ENCODE measurements at regions not wholly inside any gene's neighbourhood (a gene's known extent, or its start where the extent isn't known, plus 50 kb on each side); places are given as distances from the start of the nearest gene placed in this dataset.

DNA sequence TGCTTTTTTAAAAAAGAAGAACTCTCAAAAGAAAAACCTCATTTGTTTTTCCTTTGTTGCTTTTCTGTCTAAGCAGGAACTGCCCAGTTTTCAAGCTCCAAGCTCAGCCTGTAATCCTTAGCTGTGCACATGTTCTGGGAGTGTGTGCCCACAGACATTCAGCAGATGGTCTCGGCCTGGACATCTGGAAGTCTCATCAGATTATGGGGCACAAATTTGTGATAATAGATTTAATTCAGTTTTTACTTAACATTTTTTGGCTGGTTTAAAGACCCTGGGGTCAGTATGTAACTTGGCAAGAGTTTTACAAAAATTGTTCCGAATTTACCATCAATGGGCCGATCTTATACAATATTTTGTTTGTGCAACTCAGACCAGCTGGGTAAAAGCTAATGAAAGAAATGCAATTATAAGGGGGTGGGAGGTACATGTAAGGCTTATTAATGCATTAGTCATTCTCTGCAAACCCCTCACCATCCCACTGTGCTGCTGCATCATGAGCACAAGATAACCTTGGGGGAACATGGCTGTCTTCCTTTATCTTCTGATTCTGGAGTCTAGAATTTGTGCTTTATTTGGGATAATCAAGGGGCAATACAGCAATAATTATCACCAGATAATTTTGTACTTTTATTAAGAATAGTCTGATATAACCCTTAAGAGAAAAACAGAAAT is 86.9 kb upstream of the PHOX2B start:
- dilution Hi-C loops (cut with MboI; ENCODE audit: extremely low pct_ligation_motif_present, low sequenced_read_pairs) = no loop called here
- Histone ChIP-seq H3K9ac (replicated peaks; ENCODE audit: extremely low read depth, insufficient read depth, low read length) (no peak overlapping the region), H3K27ac (ENCODE audit: insufficient read depth, low read depth, low read length) (no peak overlapping the region), H3K4me2 (ENCODE audit: insufficient read depth, low read length) (no peak overlapping the region), H3K4me3 (replicated peaks in 1 of 3; ENCODE audit: insufficient read depth in 1 of 3, low read depth in 1 of 3, low read length in 3 of 3) (no peak overlapping the region), H3K36me3 (ENCODE audit: control insufficient read depth in 2 of 2, extremely low read depth in 1 of 2, insufficient read depth in 2 of 2, low read length in 2 of 2) (no peaks in the 10 kb centered on the region), H3K27me3 (ENCODE audit: control insufficient read depth in 2 of 2, insufficient read depth in 2 of 2, low read length in 2 of 2) (peaks cover 0 to 2% of the 10 kb centered on the region in 2 experiments), H3K79me2 (ENCODE audit: control insufficient read depth, insufficient read depth, low read length) (no peaks in the 10 kb centered on the region), H2AFZ (ENCODE audit: low read depth, low read length) (no peak overlapping the region), H3K9me3 (replicated peaks; ENCODE audit: control insufficient read depth, insufficient read depth, low read length) (no peaks in the 10 kb centered on the region), H3K4me1 (ENCODE audit: control insufficient read depth, extremely low read depth, insufficient read depth, low read length) (no peaks in the 10 kb centered on the region), H3K9me1 (replicated peaks; ENCODE audit: control insufficient read depth, extremely low read depth, insufficient read depth, low read length) (no peaks in the 10 kb centered on the region), H4K20me1 (replicated peaks; ENCODE audit: control insufficient read depth, extremely low read depth, insufficient read depth, low read length) (no peaks in the 10 kb centered on the region)
- POLR2A ChIA-PET = no interaction called here
- FAIRE-seq (no peak), DNase-seq (ENCODE audit: low read depth, low spot score) (no peak)
- intact Hi-C loops (cut with micrococcal nuclease) = no loop called here
- BruUV-seq (replicated peaks) = no TSS peak
- CTCF ChIA-PET = interaction anchor here (1.0 kb wide), 1 partner anchor 52 kb away, joined by 3 read pairs; no protein-coding TSS in a partner anchor
- TF ChIP-seq GATA2 (IDR thresholded peaks at IDR 0.05; ENCODE audit: insufficient read depth, insufficient read length, low read depth, low read length) (no peak), JUN (IDR thresholded peaks at IDR 0.05; ENCODE audit: borderline replicate concordance, insufficient read depth, insufficient read length, low read depth) (no peak), MYC (IDR thresholded peaks at IDR 0.05; ENCODE audit: low read depth, low read length) (no peak), FOS (IDR thresholded peaks at IDR 0.05; ENCODE audit: borderline replicate concordance, insufficient read depth, low read length) (no peak), POLR2A (IDR thresholded peaks at IDR 0.05; ENCODE audit: low read depth, low read length) (no peak), EZH2 (IDR thresholded peaks at IDR 0.05; ENCODE audit: borderline replicate concordance, low read depth, low read length, severe bottlenecking) (no peak), POLR2AphosphoS5 (IDR thresholded peaks at IDR 0.05; ENCODE audit: insufficient read depth, low read depth, low read length) (no peak)
- TF ChIP-seq, protein P1, sequence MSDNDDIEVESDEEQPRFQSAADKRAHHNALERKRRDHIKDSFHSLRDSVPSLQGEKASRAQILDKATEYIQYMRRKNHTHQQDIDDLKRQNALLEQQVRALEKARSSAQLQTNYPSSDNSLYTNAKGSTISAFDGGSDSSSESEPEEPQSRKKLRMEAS (IDR thresholded peaks at IDR 0.05; ENCODE audit: insufficient read depth, insufficient read length) = no peak
- TF ChIP-seq, protein P2, sequence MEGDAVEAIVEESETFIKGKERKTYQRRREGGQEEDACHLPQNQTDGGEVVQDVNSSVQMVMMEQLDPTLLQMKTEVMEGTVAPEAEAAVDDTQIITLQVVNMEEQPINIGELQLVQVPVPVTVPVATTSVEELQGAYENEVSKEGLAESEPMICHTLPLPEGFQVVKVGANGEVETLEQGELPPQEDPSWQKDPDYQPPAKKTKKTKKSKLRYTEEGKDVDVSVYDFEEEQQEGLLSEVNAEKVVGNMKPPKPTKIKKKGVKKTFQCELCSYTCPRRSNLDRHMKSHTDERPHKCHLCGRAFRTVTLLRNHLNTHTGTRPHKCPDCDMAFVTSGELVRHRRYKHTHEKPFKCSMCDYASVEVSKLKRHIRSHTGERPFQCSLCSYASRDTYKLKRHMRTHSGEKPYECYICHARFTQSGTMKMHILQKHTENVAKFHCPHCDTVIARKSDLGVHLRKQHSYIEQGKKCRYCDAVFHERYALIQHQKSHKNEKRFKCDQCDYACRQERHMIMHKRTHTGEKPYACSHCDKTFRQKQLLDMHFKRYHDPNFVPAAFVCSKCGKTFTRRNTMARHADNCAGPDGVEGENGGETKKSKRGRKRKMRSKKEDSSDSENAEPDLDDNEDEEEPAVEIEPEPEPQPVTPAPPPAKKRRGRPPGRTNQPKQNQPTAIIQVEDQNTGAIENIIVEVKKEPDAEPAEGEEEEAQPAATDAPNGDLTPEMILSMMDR (IDR thresholded peaks at IDR 0.05; ENCODE audit: extremely low read depth in 1 of 2, insufficient read depth in 1 of 2, low read depth in 1 of 2, low read length in 2 of 2) = no peak
